HepG2 (cell line): ENCODE measurements at regions not wholly inside any gene's neighbourhood (a gene's known extent, or its start where the extent isn't known, plus 50 kb on each side); places are given as distances from the start of the nearest gene placed in this dataset.

Experiments used
- ATAC-seq: fragments of 200-7000 bp; cut with Tn5 transposase; 3 replicates; pipeline ENCODE4 v1.9.1; 2020; ENCODE audit warnings: mild to moderate bottlenecking, moderate library complexity
- BruUV-seq: library from RNA; stranded (reverse); fragments of 400-500 nt; replicated peaks from 2 replicates; lab custom pipeline; 2021; lab: Mats Ljungman, UMichigan
- CTCF ChIA-PET: fragments of 300-600 bp; formaldehyde crosslinking; extraction: SDS; loops from one replicate; lab custom pipeline; 2021; ENCODE audit warnings: low total read pairs, inconsistent platforms, low intra/inter-chr PET ratio; lab: Yijun Ruan, JAX
- POLR2A ChIA-PET: fragments of 350-600 bp; sonication (Branson Sonifier 250); formaldehyde crosslinking; loops from one replicate; lab custom pipeline; 2020; ENCODE audit warnings: antibody characterized with exemption, inconsistent platforms; lab: Yijun Ruan, JAX
- DNase-seq: peaks from one replicate; pipeline ENCODE4 v3.0.0-alpha.2; 2015; ENCODE audit warnings: low spot score
- FAIRE-seq: peaks from 3 replicates; lab custom pipeline; 2011; peaks lifted over from hg19 to GRCh38; lab: Jason Lieb, UNC
- H2AFZ ChIP-seq: one replicate; pipeline ENCODE4 v1.6.1; 2011; ENCODE audit warnings: low read length, inconsistent platforms
- H3K27ac ChIP-seq: fragments of 300-600 bp; 3 replicates; pipeline ENCODE4 v1.8.0; 2011; ENCODE audit warnings: mixed run types, mild to moderate bottlenecking, mixed read lengths, low read length, inconsistent platforms; ENCODE audit not compliant: insufficient read depth; ENCODE audit errors: extremely low read length
- H3K27me3 ChIP-seq, 2 experiments: fragments of 200-600 bp in 1 of 2; 2 replicates in 1 of 2; 3 replicates in 1 of 2; pipeline versions ENCODE4 v1.6.0 to v1.8.0; 2011; ENCODE audit warnings: low read length in 2 of 2, mild to moderate bottlenecking in 2 of 2, moderate library complexity in 2 of 2, inconsistent platforms in 1 of 2; ENCODE audit not compliant: insufficient read depth in 2 of 2, control insufficient read depth in 1 of 2
- H3K36me3 ChIP-seq, 2 experiments: fragments of 200-600 bp in 1 of 2; replicated peaks in 1 of 2; 2 replicates in 1 of 2; 3 replicates in 1 of 2; pipeline versions ENCODE4 v1.5.1 to v1.8.0; 2011; ENCODE audit warnings: low read length in 2 of 2, inconsistent platforms in 1 of 2; ENCODE audit not compliant: insufficient read depth in 2 of 2, control insufficient read depth in 1 of 2
- H3K4me1 ChIP-seq: 2 replicates; pipeline ENCODE4 v1.5.1; 2012; ENCODE audit warnings: low read length, inconsistent platforms; ENCODE audit not compliant: insufficient read depth
- H3K4me2 ChIP-seq: 2 replicates; pipeline ENCODE4 v1.6.0; 2011; ENCODE audit warnings: low read depth, low read length, inconsistent platforms
- H3K4me3 ChIP-seq, 3 experiments: fragments of 200-600 bp in 1 of 3; sonication (generic), shearing (Covaris generic) in 1 of 3; replicated peaks in 1 of 3; 2 replicates each; pipeline ENCODE4 v1.5.1; 2011 to 2016; ENCODE audit warnings: low read length in 3 of 3, inconsistent platforms in 2 of 3, low read depth in 2 of 3, mild to moderate bottlenecking in 2 of 3, control low read depth in 1 of 3, mixed read lengths in 1 of 3; ENCODE audit not compliant: insufficient read depth in 1 of 3
- H3K79me2 ChIP-seq: one replicate; pipeline ENCODE4 v1.6.1; 2011; ENCODE audit warnings: low read length, inconsistent platforms; ENCODE audit not compliant: insufficient read depth
- H3K9ac ChIP-seq: 2 replicates; pipeline ENCODE4 v1.6.0; 2011; ENCODE audit warnings: mild to moderate bottlenecking, low read depth, low read length, inconsistent platforms; ENCODE audit not compliant: insufficient read depth
- H3K9me3 ChIP-seq: 2 replicates; pipeline ENCODE4 v1.5.1; 2012; ENCODE audit warnings: mild to moderate bottlenecking, low read length
- H4K20me1 ChIP-seq: 2 replicates; pipeline ENCODE4 v1.6.0; 2011; ENCODE audit warnings: inconsistent platforms, mild to moderate bottlenecking, low read length, moderate library complexity; ENCODE audit not compliant: insufficient read depth
- CCAR2 ChIP-seq: fragments of 200-400 bp; formaldehyde crosslinking; optimal IDR thresholded peaks from 2 replicates; pipeline ENCODE3; 2018; ENCODE audit warnings: low read depth, mild to moderate bottlenecking, low read length, moderate library complexity
- CEBPZ ChIP-seq: IDR thresholded peaks from 2 replicates; pipeline ENCODE4 v1.6.1; 2012; ENCODE audit warnings: low read length, improper control_type of control experiment
- HNRNPL ChIP-seq: fragments of 200-400 bp; formaldehyde crosslinking; IDR thresholded peaks from 2 replicates; pipeline ENCODE4 v1.6.1; 2017; ENCODE audit warnings: mild to moderate bottlenecking, low read depth, low read length
- KDM4B ChIP-seq: sonication (generic); formaldehyde crosslinking; IDR thresholded peaks from 2 replicates; pipeline ENCODE4 v1.4.0; 2020; ENCODE audit warnings: missing genetic modification reagents
- LBX2 ChIP-seq: sonication (generic); formaldehyde crosslinking; IDR thresholded peaks from 2 replicates; pipeline ENCODE4 v1.5.0; 2020; ENCODE audit warnings: missing genetic modification reagents, mild to moderate bottlenecking, borderline replicate concordance
- MIER2 ChIP-seq: IDR thresholded peaks from 2 replicates; pipeline ENCODE4 v1.6.1; 2016; ENCODE audit warnings: missing biosample characterization, missing genetic modification reagents
- MTA1 ChIP-seq: sonication (generic); formaldehyde crosslinking; IDR thresholded peaks from 2 replicates; pipeline ENCODE4 v1.4.0; 2020; ENCODE audit warnings: missing genetic modification reagents, mild to moderate bottlenecking, borderline replicate concordance
- NRL ChIP-seq: sonication (generic); formaldehyde crosslinking; IDR thresholded peaks from 2 replicates; pipeline ENCODE4 v1.5.0; 2020; ENCODE audit warnings: missing genetic modification reagents, mild to moderate bottlenecking, moderate library complexity, borderline replicate concordance
- PITX1 ChIP-seq: sonication (generic); formaldehyde crosslinking; IDR thresholded peaks from 2 replicates; pipeline ENCODE4 v1.5.1; 2020; ENCODE audit warnings: mild to moderate bottlenecking, missing genetic modification reagents
- SNRNP70 ChIP-seq: fragments of 200-400 bp; formaldehyde crosslinking; IDR thresholded peaks from 2 replicates; pipeline ENCODE4 v1.6.1; 2017; ENCODE audit warnings: mild to moderate bottlenecking, low read depth, low read length, moderate library complexity
- TEF ChIP-seq: sonication (generic); formaldehyde crosslinking; IDR thresholded peaks from 2 replicates; pipeline ENCODE4 v1.5.0; 2020; ENCODE audit warnings: missing genetic modification reagents
- ZBTB33 ChIP-seq: sonication (generic); formaldehyde crosslinking; IDR thresholded peaks from 2 replicates; pipeline ENCODE4 v1.4.0; 2020; ENCODE audit warnings: missing genetic modification reagents
- ZBTB4 ChIP-seq: sonication (generic); formaldehyde crosslinking; IDR thresholded peaks from 2 replicates; pipeline ENCODE4 v1.4.0; 2020; ENCODE audit warnings: missing genetic modification reagents, mild to moderate bottlenecking, borderline replicate concordance
- ZNF20 ChIP-seq: sonication (generic); formaldehyde crosslinking; IDR thresholded peaks from 2 replicates; pipeline ENCODE4 v1.4.0; 2020; ENCODE audit warnings: mild to moderate bottlenecking, moderate library complexity, missing genetic modification reagents
- ZNF282 ChIP-seq: fragments of 450-650 bp; IDR thresholded peaks from 2 replicates; pipeline ENCODE4 v1.6.1; 2018; ENCODE audit not compliant: partially characterized antibody
- WGBS: methylation state at CpG from one replicate; pipeline ENCODE4 v1.1.6; 2017; ENCODE audit warnings: low lambda C conversion rate; 5-methylcytosine and 5-hydroxymethylcytosine counted together
- in situ Hi-C: cut with HindIII; loops from 2 replicates; pipeline ENCODE4 v1.10.0; 2017; ENCODE audit warnings: low pct_unique_long_range_greater_than_20kb; ENCODE audit not compliant: extremely low pct_ligation_motif_present
- intact Hi-C: fragments of 100-400 bp; cut with micrococcal nuclease; formaldehyde crosslinking; loops from one replicate; pipeline ENCODE4 v1.10.0; 2022; ENCODE audit not compliant: unreplicated experiment

GRCh38 chr2:18061717-18062116 lies 183.2 kb downstream of the KCNS3 start (continued):
- TF ChIP-seq LBX2 (CRISPR knock-in tag) (no peak), TEF (CRISPR knock-in tag) (no peak), HNRNPL (no peak), MTA1 (CRISPR knock-in tag) (no peak), ZNF20 (CRISPR knock-in tag) (no peak), ZNF282 (no peak), CCAR2 (no peak)

GRCh38 chr2:18057657-18058056 lies 179.2 kb downstream of the KCNS3 start:
- ChIA-PET CTCF (no interaction called here), POLR2A (no interaction called here)
- intact Hi-C loops = no loop called here
- no peak overlapping the region for H3K27ac ChIP-seq
- ATAC-seq = no peak
- BruUV-seq = no TSS peak
- in situ Hi-C loops = no loop called here
- no peak overlapping the region for H2AFZ ChIP-seq
- no peaks in the 10 kb centered on the region for H4K20me1 ChIP-seq
- 0% methylated on average over 1 of the region's 1 CpG for WGBS
- H3K9me3 ChIP-seq = no peaks in the 10 kb centered on the region
- no peaks in the 10 kb centered on the region for H3K79me2 ChIP-seq
- no peaks in the 10 kb centered on the region for H3K27me3 ChIP-seq
- no peaks in the 10 kb centered on the region for H3K4me1 ChIP-seq
- H3K9ac ChIP-seq = no peak overlapping the region
- H3K4me2 ChIP-seq = no peak overlapping the region
- H3K36me3 ChIP-seq = no peaks in the 10 kb centered on the region
- H3K4me3 ChIP-seq = no peak overlapping the region
- no peak for DNase-seq
- FAIRE-seq = no peak
- no peak for TF ChIP-seq MIER2 (CRISPR knock-in tag)
- no peak for TF ChIP-seq ZBTB33 (CRISPR knock-in tag)
- no peak for TF ChIP-seq PITX1
- no peak for TF ChIP-seq ZBTB4 (CRISPR knock-in tag)
- no peak for TF ChIP-seq CEBPZ
- TF ChIP-seq SNRNP70 = no peak
- no peak for TF ChIP-seq KDM4B (CRISPR knock-in tag)
- no peak for TF ChIP-seq NRL (CRISPR knock-in tag)
